ENCODE measurements at regions not wholly inside any gene's neighbourhood (a gene's known extent, or its start where the extent isn't known, plus 50 kb on each side); places are given as distances from the start of the nearest gene placed in this dataset.

DNA sequence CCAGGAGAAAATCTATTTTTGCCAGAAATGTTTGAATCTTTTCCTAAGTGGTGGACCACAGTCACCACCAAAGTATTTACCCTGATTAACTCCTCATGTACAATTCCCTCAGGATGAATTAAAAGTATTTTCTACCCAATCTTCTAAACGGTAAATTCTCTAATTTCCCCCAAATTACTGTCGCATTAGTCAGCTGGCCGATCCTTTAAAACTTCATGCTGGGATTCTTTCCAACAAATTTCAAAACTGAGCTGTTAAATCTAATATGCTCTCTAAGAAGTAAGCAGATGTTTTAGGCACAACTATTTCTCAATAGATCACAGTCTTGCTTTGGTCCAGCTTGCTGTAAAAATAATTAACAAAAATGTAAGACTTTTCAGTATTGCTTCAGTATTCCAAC is 447.2 kb downstream of the FRK start:
- Histone ChIP-seq H3K36me3 (ENCODE audit: control insufficient read depth in 1 of 2, insufficient read depth in 2 of 2, low read length in 2 of 2) (no peaks in the 10 kb centered on the region), H2BK120ac (ENCODE audit: insufficient read depth, low read length, poor library complexity) (no peak overlapping the region), H3K9ac (ENCODE audit: low read length) (no peak overlapping the region), H3K27me3 (ENCODE audit: insufficient read depth, low read length) (no peaks in the 10 kb centered on the region), H4K12ac (ENCODE audit: low read depth, low read length) (no peak overlapping the region), H3K4me3 (ENCODE audit: low read depth, low read length) (no peak overlapping the region), H3K4me2 (ENCODE audit: low read length) (no peak overlapping the region), H3K4me1 (ENCODE audit: control insufficient read depth in 1 of 2, insufficient read depth in 2 of 2, low read length in 2 of 2) (no peaks in the 10 kb centered on the region), H2AK5ac (ENCODE audit: low read length) (no peak overlapping the region), H3K9me3 (ENCODE audit: insufficient read depth, low read depth, low read length) (no peaks in the 10 kb centered on the region), H4K91ac (ENCODE audit: low read depth, low read length) (no peak overlapping the region), H3K4ac (ENCODE audit: low read depth, low read length) (no peak overlapping the region), H3K27ac (ENCODE audit: low read depth, low read length) (no peak overlapping the region), H3K79me2 (ENCODE audit: control insufficient read depth, insufficient read depth, low read length, poor library complexity) (no peaks in the 10 kb centered on the region), H3K14ac (ENCODE audit: low read length) (no peak overlapping the region), H2AFZ (ENCODE audit: insufficient read depth, low read length, poor library complexity) (no peak overlapping the region), H3K79me1 (ENCODE audit: low read length) (no peaks in the 10 kb centered on the region), H3K18ac (ENCODE audit: low read length) (no peak overlapping the region), H2BK12ac (ENCODE audit: low read length) (no peak overlapping the region), H3K23ac (ENCODE audit: low read length) (no peak overlapping the region), H4K8ac (ENCODE audit: low read depth, low read length) (no peak overlapping the region), H2BK5ac (ENCODE audit: low read depth, low read length, poor library complexity) (no peak overlapping the region)
- peak; percentile 11 to 26 for DNase-seq
- WGBS (ENCODE audit: extremely low coverage, insufficient coverage, insufficient read length): no CpG with 5 or more reads among the region's 3 CpGs

DNA sequence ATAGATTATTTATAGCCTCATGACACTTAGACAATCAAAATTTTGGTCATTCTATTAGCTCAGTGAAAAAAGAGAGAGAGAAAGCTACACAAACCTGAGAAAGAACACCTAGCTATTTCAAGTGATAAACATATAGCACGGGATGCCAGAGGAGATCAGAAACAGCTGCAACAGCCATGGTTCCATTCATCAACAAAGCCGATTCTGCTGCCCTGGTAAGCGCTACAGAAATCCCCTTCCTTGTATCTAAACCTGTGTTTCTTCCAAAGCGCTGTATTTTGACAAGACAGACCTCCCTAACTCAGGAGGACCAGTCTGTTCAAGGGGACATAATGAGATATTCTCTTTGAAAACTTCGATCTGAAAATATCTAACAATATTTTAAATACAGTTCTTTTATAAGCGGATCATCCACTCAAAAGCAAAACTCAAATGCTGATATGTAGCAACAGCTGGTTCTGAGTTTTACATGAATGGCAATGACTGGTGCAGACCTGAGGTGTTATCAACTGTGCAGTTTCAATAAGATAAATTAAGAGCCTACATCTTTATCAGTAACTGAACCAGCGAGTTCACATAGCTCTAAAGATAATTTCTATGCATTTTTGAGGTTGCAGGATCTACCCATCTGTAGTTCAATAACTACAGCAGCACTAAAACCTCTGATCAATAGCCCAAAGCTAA is 447.8 kb downstream of the FRK start:
- H3K23ac ChIP-seq (ENCODE audit: low read length): no peak overlapping the region
- H3K27ac ChIP-seq (ENCODE audit: low read depth, low read length): no peak overlapping the region
- no peak overlapping the region for H2BK120ac ChIP-seq (ENCODE audit: insufficient read depth, low read length, poor library complexity)
- no peak overlapping the region for H3K9ac ChIP-seq (ENCODE audit: low read length)
- H3K36me3 ChIP-seq (ENCODE audit: control insufficient read depth in 1 of 2, insufficient read depth in 2 of 2, low read length in 2 of 2): no peaks in the 10 kb centered on the region
- no peaks in the 10 kb centered on the region for H3K27me3 ChIP-seq (ENCODE audit: insufficient read depth, low read length)
- no peak overlapping the region for H2BK5ac ChIP-seq (ENCODE audit: low read depth, low read length, poor library complexity)
- H3K4me3 ChIP-seq (ENCODE audit: low read depth, low read length): no peak overlapping the region
- H3K14ac ChIP-seq (ENCODE audit: low read length): no peak overlapping the region
- no CpG with 5 or more reads among the region's 7 CpGs for WGBS (ENCODE audit: extremely low coverage, insufficient coverage, insufficient read length)
- DNase-seq: no peak
- no peak overlapping the region for H4K91ac ChIP-seq (ENCODE audit: low read depth, low read length)
- no peak overlapping the region for H2BK12ac ChIP-seq (ENCODE audit: low read length)
- no peaks in the 10 kb centered on the region for H3K9me3 ChIP-seq (ENCODE audit: insufficient read depth, low read depth, low read length)
- H3K79me2 ChIP-seq (ENCODE audit: control insufficient read depth, insufficient read depth, low read length, poor library complexity): no peaks in the 10 kb centered on the region
- H3K4me1 ChIP-seq (ENCODE audit: control insufficient read depth in 1 of 2, insufficient read depth in 2 of 2, low read length in 2 of 2): no peaks in the 10 kb centered on the region
- no peak overlapping the region for H2AFZ ChIP-seq (ENCODE audit: insufficient read depth, low read length, poor library complexity)
- no peaks in the 10 kb centered on the region for H3K79me1 ChIP-seq (ENCODE audit: low read length)
- H3K18ac ChIP-seq (ENCODE audit: low read length): no peak overlapping the region
- H2AK5ac ChIP-seq (ENCODE audit: low read length): no peak overlapping the region
- no peak overlapping the region for H4K8ac ChIP-seq (ENCODE audit: low read depth, low read length)
- no peak overlapping the region for H4K12ac ChIP-seq (ENCODE audit: low read depth, low read length)
- no peak overlapping the region for H3K4ac ChIP-seq (ENCODE audit: low read depth, low read length)
- H3K4me2 ChIP-seq (ENCODE audit: low read length): no peak overlapping the region

DNA sequence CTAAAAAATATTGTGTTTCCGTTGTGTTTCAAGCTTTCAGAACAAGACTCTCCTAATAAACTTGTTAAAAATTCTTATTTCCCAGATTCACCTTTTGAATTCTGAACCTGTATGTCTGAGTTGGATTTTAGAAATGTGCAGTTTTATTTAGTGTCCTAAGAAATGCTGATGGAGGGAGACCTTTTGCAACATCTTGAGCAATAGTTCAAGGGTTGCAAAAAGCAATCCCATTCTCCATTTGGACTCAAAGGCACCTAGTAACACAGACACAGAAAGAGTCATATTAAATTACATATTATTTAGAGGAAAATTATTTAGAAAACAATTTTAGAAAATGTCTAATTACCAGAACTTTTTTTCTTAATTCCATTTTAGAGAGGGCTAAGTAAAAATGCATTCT is 448.5 kb downstream of the FRK start:
- Histone ChIP-seq H3K36me3 (ENCODE audit: control insufficient read depth in 1 of 2, insufficient read depth in 2 of 2, low read length in 2 of 2) (no peaks in the 10 kb centered on the region), H3K79me1 (ENCODE audit: low read length) (no peaks in the 10 kb centered on the region), H3K4me3 (ENCODE audit: low read depth, low read length) (no peak overlapping the region), H3K14ac (ENCODE audit: low read length) (no peak overlapping the region), H2BK5ac (ENCODE audit: low read depth, low read length, poor library complexity) (no peak overlapping the region), H4K12ac (ENCODE audit: low read depth, low read length) (no peak overlapping the region), H3K27me3 (ENCODE audit: insufficient read depth, low read length) (no peaks in the 10 kb centered on the region), H2BK120ac (ENCODE audit: insufficient read depth, low read length, poor library complexity) (no peak overlapping the region), H3K4ac (ENCODE audit: low read depth, low read length) (no peak overlapping the region), H3K4me2 (ENCODE audit: low read length) (no peak overlapping the region), H3K23ac (ENCODE audit: low read length) (no peak overlapping the region), H2AK5ac (ENCODE audit: low read length) (no peak overlapping the region), H2AFZ (ENCODE audit: insufficient read depth, low read length, poor library complexity) (no peak overlapping the region), H3K9me3 (ENCODE audit: insufficient read depth, low read depth, low read length) (no peaks in the 10 kb centered on the region), H4K8ac (ENCODE audit: low read depth, low read length) (no peak overlapping the region), H4K91ac (ENCODE audit: low read depth, low read length) (no peak overlapping the region), H3K79me2 (ENCODE audit: control insufficient read depth, insufficient read depth, low read length, poor library complexity) (no peaks in the 10 kb centered on the region), H3K9ac (ENCODE audit: low read length) (no peak overlapping the region), H3K4me1 (ENCODE audit: control insufficient read depth in 1 of 2, insufficient read depth in 2 of 2, low read length in 2 of 2) (no peaks in the 10 kb centered on the region), H2BK12ac (ENCODE audit: low read length) (no peak overlapping the region), H3K18ac (ENCODE audit: low read length) (no peak overlapping the region), H3K27ac (ENCODE audit: low read depth, low read length) (no peak overlapping the region)
- DNase-seq: no peak
- WGBS (ENCODE audit: extremely low coverage, insufficient coverage, insufficient read length): no CpG with 5 or more reads among the region's 1 CpG

DNA sequence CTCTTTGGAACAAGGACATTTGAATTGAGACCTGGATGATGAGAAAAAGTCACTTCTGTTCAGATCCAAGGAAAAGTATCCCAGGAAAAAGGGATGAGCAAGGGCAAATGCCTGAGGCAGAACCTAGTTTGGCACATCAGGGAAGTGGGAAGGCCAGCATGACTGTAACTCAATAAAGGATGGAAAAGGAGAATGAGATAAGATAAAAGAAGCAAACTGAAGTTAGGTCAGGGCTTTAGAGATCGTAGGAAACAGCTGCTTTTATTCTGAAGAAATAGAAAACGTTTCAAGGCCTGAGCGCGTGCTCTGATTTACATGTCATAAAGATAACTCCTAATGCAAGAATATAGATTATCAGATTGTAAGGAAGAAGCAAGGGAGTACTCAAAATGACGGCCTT is 450.0 kb downstream of the FRK start:
- no peak overlapping the region for H4K91ac ChIP-seq (ENCODE audit: low read depth, low read length)
- H2BK120ac ChIP-seq (ENCODE audit: insufficient read depth, low read length, poor library complexity): no peak overlapping the region
- H3K4me3 ChIP-seq (ENCODE audit: low read depth, low read length): no peak overlapping the region
- no peak overlapping the region for H3K9ac ChIP-seq (ENCODE audit: low read length)
- H3K23ac ChIP-seq (ENCODE audit: low read length): no peak overlapping the region
- no peak overlapping the region for H2BK12ac ChIP-seq (ENCODE audit: low read length)
- no peaks in the 10 kb centered on the region for H3K79me2 ChIP-seq (ENCODE audit: control insufficient read depth, insufficient read depth, low read length, poor library complexity)
- H3K4ac ChIP-seq (ENCODE audit: low read depth, low read length): no peak overlapping the region
- no peak overlapping the region for H2AK5ac ChIP-seq (ENCODE audit: low read length)
- H3K9me3 ChIP-seq (ENCODE audit: insufficient read depth, low read depth, low read length): no peaks in the 10 kb centered on the region
- H3K14ac ChIP-seq (ENCODE audit: low read length): no peak overlapping the region
- no peaks in the 10 kb centered on the region for H3K36me3 ChIP-seq (ENCODE audit: control insufficient read depth in 1 of 2, insufficient read depth in 2 of 2, low read length in 2 of 2)
- H3K27ac ChIP-seq (ENCODE audit: low read depth, low read length): no peak overlapping the region
- H3K18ac ChIP-seq (ENCODE audit: low read length): no peak overlapping the region
- H3K4me2 ChIP-seq (ENCODE audit: low read length): no peak overlapping the region
- no peak overlapping the region for H4K12ac ChIP-seq (ENCODE audit: low read depth, low read length)
- no peaks in the 10 kb centered on the region for H3K27me3 ChIP-seq (ENCODE audit: insufficient read depth, low read length)
- DNase-seq: no peak
- H3K79me1 ChIP-seq (ENCODE audit: low read length): no peaks in the 10 kb centered on the region
- no peak overlapping the region for H2AFZ ChIP-seq (ENCODE audit: insufficient read depth, low read length, poor library complexity)
- no peaks in the 10 kb centered on the region for H3K4me1 ChIP-seq (ENCODE audit: control insufficient read depth in 1 of 2, insufficient read depth in 2 of 2, low read length in 2 of 2)
- no peak overlapping the region for H4K8ac ChIP-seq (ENCODE audit: low read depth, low read length)
- WGBS (ENCODE audit: extremely low coverage, insufficient coverage, insufficient read length): no CpG with 5 or more reads among the region's 5 CpGs
- H2BK5ac ChIP-seq (ENCODE audit: low read depth, low read length, poor library complexity): no peak overlapping the region
